Fibroblast of lung (primary cell): ENCODE measurements at regions not wholly inside any gene's neighbourhood (a gene's known extent, or its start where the extent isn't known, plus 50 kb on each side); places are given as distances from the start of the nearest gene placed in this dataset.

Experiments
- DNase-seq, 2 donors: peaks; one replicate each; pipeline versions ENCODE4 v3.0.0 to v3.0.0-alpha.2; 2010; ENCODE audit warnings: low read depth in 2 of 2
- H2AFZ ChIP-seq: 2 replicates; pipeline ENCODE4 v1.5.1; 2012; ENCODE audit warnings: low read length, control low read depth, inconsistent platforms
- H3K27ac ChIP-seq: 2 replicates; pipeline ENCODE4 v1.5.1; 2011; ENCODE audit warnings: low read length, control low read depth; ENCODE audit not compliant: insufficient read depth
- H3K27me3 ChIP-seq: 2 replicates; pipeline ENCODE4 v1.5.1; 2011; ENCODE audit warnings: mild to moderate bottlenecking, low read length; ENCODE audit not compliant: control insufficient read depth, insufficient read depth
- H3K36me3 ChIP-seq: 2 replicates; pipeline ENCODE4 v1.5.1; 2011; ENCODE audit warnings: low read length; ENCODE audit not compliant: control insufficient read depth, insufficient read depth
- H3K4me1 ChIP-seq: 2 replicates; pipeline ENCODE4 v1.5.1; 2011; ENCODE audit warnings: low read length; ENCODE audit not compliant: control insufficient read depth, insufficient read depth; ENCODE audit errors: extremely low read depth
- H3K4me2 ChIP-seq: 2 replicates; pipeline ENCODE4 v1.5.1; 2011; ENCODE audit warnings: low read length, control low read depth; ENCODE audit not compliant: insufficient read depth; ENCODE audit errors: extremely low read depth
- H3K4me3 ChIP-seq, 4 experiments: fragments of 200-600 bp in 1 of 4; sonication (generic) in 1 of 4; replicated peaks in 1 of 4; 2 replicates each; pipeline ENCODE4 v1.5.1; 2011 to 2016; ENCODE audit warnings: low read length in 4 of 4, low read depth in 3 of 4, mild to moderate bottlenecking in 3 of 4, control low read depth in 2 of 4, inconsistent platforms in 1 of 4, mixed read lengths in 1 of 4; ENCODE audit not compliant: insufficient read depth in 1 of 4; ENCODE audit errors: control extremely low read depth in 1 of 4
- H3K79me2 ChIP-seq: 2 replicates; pipeline ENCODE4 v1.5.1; 2012; ENCODE audit warnings: mild to moderate bottlenecking, low read length, inconsistent platforms; ENCODE audit not compliant: control insufficient read depth, insufficient read depth
- H3K9ac ChIP-seq: 2 replicates; pipeline ENCODE4 v1.5.1; 2011; ENCODE audit warnings: mild to moderate bottlenecking, low read length, control low read depth; ENCODE audit not compliant: insufficient read depth
- H3K9me3 ChIP-seq: 2 replicates; pipeline ENCODE4 v1.5.1; 2012; ENCODE audit warnings: low read depth, low read length; ENCODE audit not compliant: control insufficient read depth, insufficient read depth
- H4K20me1 ChIP-seq: 2 replicates; pipeline ENCODE4 v1.5.1; 2011; ENCODE audit warnings: low read length; ENCODE audit not compliant: control insufficient read depth, insufficient read depth; ENCODE audit errors: extremely low read depth
- EZH2 ChIP-seq: IDR thresholded peaks from 2 replicates; pipeline ENCODE4 v1.5.1; 2012; ENCODE audit warnings: low read length, control low read depth, mild to moderate bottlenecking; ENCODE audit errors: missing control alignments
- TF ChIP-seq, protein P1 (sequence below), 2 donors: IDR thresholded peaks in 1 of 2; conservative IDR thresholded peaks in 1 of 2; 1 replicate in 1 of 2; 2 replicates in 1 of 2; pipeline ENCODE4 v1.5.1; 2011 to 2012; ENCODE audit warnings: low read length in 2 of 2, control low read depth in 1 of 2, inconsistent platforms in 1 of 2, low read depth in 1 of 2, mild to moderate bottlenecking in 1 of 2

DNA sequence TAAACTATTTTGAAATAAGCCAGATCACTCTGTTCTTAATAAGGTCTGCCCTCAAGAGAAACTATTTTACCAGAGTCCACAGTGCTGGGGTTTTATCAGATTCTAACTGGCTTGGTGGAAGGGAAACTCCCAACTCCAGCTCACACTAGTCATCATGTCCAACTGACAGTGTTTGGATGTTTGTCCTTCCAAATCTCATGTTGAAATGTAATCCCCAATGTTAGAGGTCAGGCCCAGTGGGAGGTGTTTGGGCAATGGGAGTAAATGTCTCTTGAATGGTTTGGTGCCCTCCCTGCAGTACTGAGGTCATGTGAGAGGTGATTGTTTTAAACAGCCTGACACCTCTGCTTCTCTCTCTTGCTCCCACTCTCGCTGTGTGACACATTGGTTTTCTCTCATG, 1301.0 kb upstream of the CDH8 start:
- TF ChIP-seq EZH2, result no peak
- TF ChIP-seq, protein P1, sequence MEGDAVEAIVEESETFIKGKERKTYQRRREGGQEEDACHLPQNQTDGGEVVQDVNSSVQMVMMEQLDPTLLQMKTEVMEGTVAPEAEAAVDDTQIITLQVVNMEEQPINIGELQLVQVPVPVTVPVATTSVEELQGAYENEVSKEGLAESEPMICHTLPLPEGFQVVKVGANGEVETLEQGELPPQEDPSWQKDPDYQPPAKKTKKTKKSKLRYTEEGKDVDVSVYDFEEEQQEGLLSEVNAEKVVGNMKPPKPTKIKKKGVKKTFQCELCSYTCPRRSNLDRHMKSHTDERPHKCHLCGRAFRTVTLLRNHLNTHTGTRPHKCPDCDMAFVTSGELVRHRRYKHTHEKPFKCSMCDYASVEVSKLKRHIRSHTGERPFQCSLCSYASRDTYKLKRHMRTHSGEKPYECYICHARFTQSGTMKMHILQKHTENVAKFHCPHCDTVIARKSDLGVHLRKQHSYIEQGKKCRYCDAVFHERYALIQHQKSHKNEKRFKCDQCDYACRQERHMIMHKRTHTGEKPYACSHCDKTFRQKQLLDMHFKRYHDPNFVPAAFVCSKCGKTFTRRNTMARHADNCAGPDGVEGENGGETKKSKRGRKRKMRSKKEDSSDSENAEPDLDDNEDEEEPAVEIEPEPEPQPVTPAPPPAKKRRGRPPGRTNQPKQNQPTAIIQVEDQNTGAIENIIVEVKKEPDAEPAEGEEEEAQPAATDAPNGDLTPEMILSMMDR (conservative IDR thresholded peaks at IDR 0.05 in 1 of 2, IDR thresholded peaks at IDR 0.05 in 1 of 2; ENCODE audit: low read depth in 1 of 2, low read length in 2 of 2), result no peak
- DNase-seq, result no peak
- Histone ChIP-seq H3K9ac (no peak overlapping the region), H3K27ac (no peak overlapping the region), H3K4me3 (no peak overlapping the region), H3K79me2 (no peaks in the 10 kb centered on the region), H3K4me1 (no peaks in the 10 kb centered on the region), H3K9me3 (no peaks in the 10 kb centered on the region), H2AFZ (no peak overlapping the region), H3K27me3 (no peaks in the 10 kb centered on the region), H3K36me3 (no peaks in the 10 kb centered on the region), H3K4me2 (no peak overlapping the region), H4K20me1 (no peaks in the 10 kb centered on the region)

DNA sequence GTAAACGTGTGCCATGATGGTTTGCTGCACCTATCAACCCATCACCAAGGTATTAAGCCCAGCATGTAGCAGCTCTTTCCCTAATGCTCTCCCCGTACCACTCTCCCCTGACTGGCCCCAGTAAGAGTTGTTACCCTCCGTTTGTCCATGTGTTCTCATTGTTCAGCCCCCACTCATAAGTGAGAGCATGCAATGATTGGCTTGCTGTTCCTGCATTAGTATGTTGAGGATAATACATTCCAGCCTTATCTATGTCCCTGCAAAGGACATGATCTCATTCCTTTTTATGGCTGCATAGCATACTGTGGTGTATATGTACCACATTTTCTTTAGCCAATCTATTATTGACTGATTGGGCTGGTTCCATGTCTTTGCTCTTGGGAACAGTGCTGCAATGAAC, 1294.9 kb upstream of the CDH8 start:
- H3K27ac ChIP-seq, result no peak overlapping the region
- no peak overlapping the region for H2AFZ ChIP-seq
- TF ChIP-seq, protein P1 (conservative IDR thresholded peaks at IDR 0.05 in 1 of 2, IDR thresholded peaks at IDR 0.05 in 1 of 2; ENCODE audit: low read depth in 1 of 2, low read length in 2 of 2), result no peak
- TF ChIP-seq EZH2, result no peak
- H3K4me1 ChIP-seq, result no peaks in the 10 kb centered on the region
- no peaks in the 10 kb centered on the region for H3K9me3 ChIP-seq
- no peak for DNase-seq
- H3K4me2 ChIP-seq, result no peak overlapping the region
- no peaks in the 10 kb centered on the region for H3K27me3 ChIP-seq
- H3K36me3 ChIP-seq, result no peaks in the 10 kb centered on the region
- H4K20me1 ChIP-seq, result no peaks in the 10 kb centered on the region
- no peak overlapping the region for H3K9ac ChIP-seq
- H3K79me2 ChIP-seq, result no peaks in the 10 kb centered on the region
- H3K4me3 ChIP-seq, result no peak overlapping the region

DNA sequence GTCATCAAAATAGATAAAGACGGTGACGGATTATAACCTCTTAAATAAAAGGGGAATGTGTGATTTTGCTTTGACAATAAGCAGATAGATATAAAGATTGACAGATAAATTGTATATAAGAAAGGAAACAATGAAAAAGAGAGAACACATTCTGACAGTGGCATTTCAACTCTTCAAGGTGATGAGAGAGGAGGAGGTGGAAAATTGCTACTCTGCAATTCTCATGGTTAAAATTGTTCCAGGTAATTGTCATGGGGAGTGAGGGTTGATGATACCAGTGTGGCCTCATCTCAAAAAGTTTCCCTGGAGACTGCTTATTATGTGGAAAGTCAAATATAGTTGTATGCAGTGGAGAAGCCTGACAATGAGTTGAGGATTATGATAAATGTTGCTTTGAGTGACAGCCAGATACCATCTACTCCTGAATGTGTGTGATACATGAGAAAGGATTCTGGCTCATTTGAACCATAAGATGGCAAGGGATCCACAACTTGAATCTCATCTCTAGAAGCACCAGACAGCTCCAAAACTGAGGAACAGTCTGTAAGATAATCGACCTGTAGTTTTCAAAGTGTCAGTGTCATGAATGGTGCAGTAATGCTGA, 1290.6 kb upstream of the CDH8 start:
- TF ChIP-seq, protein P1 (conservative IDR thresholded peaks at IDR 0.05 in 1 of 2, IDR thresholded peaks at IDR 0.05 in 1 of 2; ENCODE audit: low read depth in 1 of 2, low read length in 2 of 2), result no peak
- no peak for TF ChIP-seq EZH2
- Histone ChIP-seq H3K27me3 (no peaks in the 10 kb centered on the region), H3K4me2 (no peak overlapping the region), H3K36me3 (no peaks in the 10 kb centered on the region), H3K4me3 (no peak overlapping the region), H2AFZ (no peak overlapping the region), H3K9me3 (no peaks in the 10 kb centered on the region), H4K20me1 (no peaks in the 10 kb centered on the region), H3K4me1 (no peaks in the 10 kb centered on the region), H3K9ac (no peak overlapping the region), H3K79me2 (no peaks in the 10 kb centered on the region), H3K27ac (no peak overlapping the region)
- DNase-seq, result no peak
